Nephron progenitor cell (in vitro differentiated cells): ENCODE measurements at regions not wholly inside any gene's neighbourhood (a gene's known extent, or its start where the extent isn't known, plus 50 kb on each side); places are given as distances from the start of the nearest gene placed in this dataset.

Experiments used
- DNase-seq: peaks from one replicate; pipeline ENCODE4 v3.0.0; 2021
- H3K27ac Mint-ChIP-seq: 2 replicates; pipeline ENCODE4 v1.8.0; 2021; ENCODE audit warnings: mild to moderate bottlenecking, moderate library complexity, mixed read lengths
- H3K27me3 Mint-ChIP-seq: 2 replicates; pipeline ENCODE4 v1.8.0; 2021; ENCODE audit warnings: mild to moderate bottlenecking, low read depth, mixed read lengths; ENCODE audit not compliant: poor library complexity
- H3K36me3 Mint-ChIP-seq: 2 replicates; pipeline ENCODE4 v1.8.0; 2021; ENCODE audit warnings: low read depth, mixed read lengths
- H3K4me1 Mint-ChIP-seq: 2 replicates; pipeline ENCODE4 v1.8.0; 2021; ENCODE audit warnings: mixed read lengths
- H3K4me3 Mint-ChIP-seq: 2 replicates; pipeline ENCODE4 v1.8.0; 2021; ENCODE audit warnings: mild to moderate bottlenecking, moderate library complexity, mixed read lengths
- H3K9me3 Mint-ChIP-seq: 2 replicates; pipeline ENCODE4 v1.8.0; 2021; ENCODE audit warnings: mild to moderate bottlenecking, moderate library complexity, mixed read lengths
- CTCF ChIP-seq: fragments of 200-600 bp; sonication (generic); IDR thresholded peaks from 2 replicates; pipeline ENCODE4 v1.5.0; 2021; ENCODE audit warnings: antibody characterized with exemption

GRCh38 chr5:167923396-167923795, 368.0 kb upstream of the WWC1 start:
- no peak overlapping the region for H3K27ac Mint-ChIP-seq
- H3K27me3 Mint-ChIP-seq = peaks cover 5% of the 10 kb centered on the region
- H3K9me3 Mint-ChIP-seq = peaks cover 20% of the 10 kb centered on the region
- H3K36me3 Mint-ChIP-seq = peaks cover 9% of the 10 kb centered on the region
- DNase-seq = no peak
- peaks cover 39% of the 10 kb centered on the region for H3K4me1 Mint-ChIP-seq
- no peak overlapping the region for H3K4me3 Mint-ChIP-seq
- TF ChIP-seq CTCF = no peak

- peaks cover 15% of the 10 kb centered on the region for H3K9me3 Mint-ChIP-seq
- DNase-seq = no peak
Measured at GRCh38 chr5:167929841-167930240, 361.6 kb upstream of the WWC1 start.

GRCh38 chr5:167934551-167934971, 356.9 kb upstream of the WWC1 start:
- H3K27ac Mint-ChIP-seq = no peak overlapping the region
- no peak overlapping the region for H3K4me3 Mint-ChIP-seq
- peaks cover 4% of the 10 kb centered on the region for H3K27me3 Mint-ChIP-seq
- DNase-seq = no peak
- H3K9me3 Mint-ChIP-seq = no peaks in the 10 kb centered on the region
- peaks cover 27% of the 10 kb centered on the region for H3K4me1 Mint-ChIP-seq
- H3K36me3 Mint-ChIP-seq = no peaks in the 10 kb centered on the region
- no peak for TF ChIP-seq CTCF

More at GRCh38 chr5:167929841-167930240, 361.6 kb upstream of the WWC1 start:
- TF ChIP-seq CTCF = no peak
- H3K4me3 Mint-ChIP-seq = no peak overlapping the region
- H3K4me1 Mint-ChIP-seq = peaks cover 19% of the 10 kb centered on the region
- H3K27me3 Mint-ChIP-seq = no peaks in the 10 kb centered on the region
- H3K36me3 Mint-ChIP-seq = peaks cover 9% of the 10 kb centered on the region
- H3K27ac Mint-ChIP-seq = no peak overlapping the region

- Mint-ChIP-seq H3K27ac (no peak overlapping the region), H3K4me1 (peaks cover 35% of the 10 kb centered on the region), H3K4me3 (no peak overlapping the region), H3K27me3 (peaks cover 4% of the 10 kb centered on the region), H3K9me3 (no peaks in the 10 kb centered on the region), H3K36me3 (no peaks in the 10 kb centered on the region)
- DNase-seq = no peak
- no peak for TF ChIP-seq CTCF
Measured at GRCh38 chr5:167936022-167936421, 355.4 kb upstream of the WWC1 start.

GRCh38 chr5:167936944-167937634, 354.4 kb upstream of the WWC1 start:
- H3K4me3 Mint-ChIP-seq = no peak overlapping the region
- no peak overlapping the region for H3K27ac Mint-ChIP-seq
- H3K4me1 Mint-ChIP-seq = peaks cover 36% of the 10 kb centered on the region
- H3K27me3 Mint-ChIP-seq = peaks cover 4% of the 10 kb centered on the region
- H3K36me3 Mint-ChIP-seq = no peaks in the 10 kb centered on the region
- DNase-seq = no peak
- no peaks in the 10 kb centered on the region for H3K9me3 Mint-ChIP-seq
- TF ChIP-seq CTCF = no peak

- Mint-ChIP-seq H3K36me3 (no peaks in the 10 kb centered on the region), H3K9me3 (no peaks in the 10 kb centered on the region), H3K4me1 (peaks cover 38% of the 10 kb centered on the region), H3K27ac (no peak overlapping the region), H3K4me3 (no peak overlapping the region), H3K27me3 (peaks cover 4% of the 10 kb centered on the region)
- no peak for DNase-seq
- TF ChIP-seq CTCF = no peak
Measured at GRCh38 chr5:167937635-167937998, 353.8 kb upstream of the WWC1 start.
